Epithelial cell of esophagus (primary cell): ENCODE measurements at regions not wholly inside any gene's neighbourhood (a gene's known extent, or its start where the extent isn't known, plus 50 kb on each side); places are given as distances from the start of the nearest gene placed in this dataset.

ENCODE experiments used
- DNase-seq: peaks from one replicate; pipeline ENCODE4 v3.0.0; 2010; ENCODE audit warnings: low read depth
- H3K4me3 ChIP-seq: 2 replicates; pipeline ENCODE4 v1.5.1; 2011; ENCODE audit warnings: mild to moderate bottlenecking, low read length, control low read depth
- TF ChIP-seq, protein P1 (sequence below): IDR thresholded peaks from 2 replicates; pipeline ENCODE4 v1.5.1; 2011; ENCODE audit warnings: low read depth, mild to moderate bottlenecking, low read length, control low read depth, inconsistent platforms; ENCODE audit not compliant: insufficient read depth; ENCODE audit errors: missing control alignments

DNA sequence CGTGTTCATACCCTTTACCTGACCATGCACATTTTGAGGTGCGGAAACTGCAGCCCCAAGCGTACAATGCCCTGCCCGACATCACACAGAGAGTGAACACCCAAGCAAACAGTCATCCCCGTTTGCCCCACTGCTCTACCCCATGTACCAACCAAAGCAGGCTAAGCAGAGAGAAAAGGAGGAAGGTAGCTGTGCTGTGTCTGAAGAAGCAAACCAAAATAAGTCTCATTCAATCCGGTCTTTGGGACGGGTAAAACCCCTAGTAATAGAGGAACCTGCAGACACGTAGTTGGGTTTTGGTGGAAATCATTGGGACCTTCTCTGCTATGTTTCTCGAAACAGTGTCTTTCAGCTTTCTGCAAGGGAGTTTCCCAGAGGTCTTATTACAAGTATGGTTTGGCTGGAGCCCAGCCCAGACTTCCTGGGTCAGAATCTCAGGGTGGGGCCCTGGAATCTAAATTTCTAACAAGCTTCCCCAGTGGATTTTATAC lies 164.6 kb upstream of the HES1 start:
- H3K4me3 ChIP-seq: no peak overlapping the region
- TF ChIP-seq, protein P1, sequence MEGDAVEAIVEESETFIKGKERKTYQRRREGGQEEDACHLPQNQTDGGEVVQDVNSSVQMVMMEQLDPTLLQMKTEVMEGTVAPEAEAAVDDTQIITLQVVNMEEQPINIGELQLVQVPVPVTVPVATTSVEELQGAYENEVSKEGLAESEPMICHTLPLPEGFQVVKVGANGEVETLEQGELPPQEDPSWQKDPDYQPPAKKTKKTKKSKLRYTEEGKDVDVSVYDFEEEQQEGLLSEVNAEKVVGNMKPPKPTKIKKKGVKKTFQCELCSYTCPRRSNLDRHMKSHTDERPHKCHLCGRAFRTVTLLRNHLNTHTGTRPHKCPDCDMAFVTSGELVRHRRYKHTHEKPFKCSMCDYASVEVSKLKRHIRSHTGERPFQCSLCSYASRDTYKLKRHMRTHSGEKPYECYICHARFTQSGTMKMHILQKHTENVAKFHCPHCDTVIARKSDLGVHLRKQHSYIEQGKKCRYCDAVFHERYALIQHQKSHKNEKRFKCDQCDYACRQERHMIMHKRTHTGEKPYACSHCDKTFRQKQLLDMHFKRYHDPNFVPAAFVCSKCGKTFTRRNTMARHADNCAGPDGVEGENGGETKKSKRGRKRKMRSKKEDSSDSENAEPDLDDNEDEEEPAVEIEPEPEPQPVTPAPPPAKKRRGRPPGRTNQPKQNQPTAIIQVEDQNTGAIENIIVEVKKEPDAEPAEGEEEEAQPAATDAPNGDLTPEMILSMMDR: no peak
- peak; percentile 68 for DNase-seq

DNA sequence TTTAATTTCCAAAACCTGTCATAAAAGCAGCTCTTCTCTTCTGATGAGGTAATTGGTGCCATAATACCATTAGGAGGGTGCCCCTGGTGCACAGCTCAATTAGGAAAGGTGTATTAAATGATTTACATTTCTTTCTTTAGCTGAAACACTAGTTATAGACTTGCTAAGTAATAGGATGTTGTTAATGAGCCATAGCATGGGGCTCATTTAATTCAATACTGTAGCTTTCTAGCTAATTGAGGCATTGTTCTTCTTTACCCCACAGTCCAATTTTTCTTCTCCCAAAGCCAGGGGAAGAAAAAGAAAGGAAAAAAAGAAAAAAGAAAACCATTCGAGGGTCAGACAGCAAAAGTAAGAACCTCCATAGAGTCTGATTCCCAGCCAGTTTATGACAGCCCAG lies 164.0 kb upstream of the HES1 start:
- TF ChIP-seq, protein P1: no peak
- no peak for DNase-seq
- H3K4me3 ChIP-seq: no peak overlapping the region

DNA sequence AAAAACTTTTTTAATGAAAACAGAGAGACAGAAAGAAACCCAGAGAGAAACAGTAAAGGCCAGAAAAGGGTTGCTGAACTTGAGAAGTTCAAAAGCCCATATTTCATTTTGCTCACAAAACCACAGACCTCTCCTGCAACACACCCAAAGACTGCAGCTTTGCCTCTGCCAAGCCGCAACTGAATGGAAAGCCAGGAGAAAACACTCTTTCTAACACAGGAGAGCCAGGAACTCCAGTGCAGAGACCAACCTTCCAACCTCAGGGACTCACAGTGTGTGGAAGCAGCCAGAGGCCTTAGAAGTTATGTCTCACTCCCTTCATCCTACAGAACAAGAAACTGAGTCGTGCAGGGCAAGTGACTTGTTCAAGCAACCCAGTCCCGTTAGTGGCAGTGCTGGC lies 163.1 kb upstream of the HES1 start:
- TF ChIP-seq, protein P1: no peak

DNA sequence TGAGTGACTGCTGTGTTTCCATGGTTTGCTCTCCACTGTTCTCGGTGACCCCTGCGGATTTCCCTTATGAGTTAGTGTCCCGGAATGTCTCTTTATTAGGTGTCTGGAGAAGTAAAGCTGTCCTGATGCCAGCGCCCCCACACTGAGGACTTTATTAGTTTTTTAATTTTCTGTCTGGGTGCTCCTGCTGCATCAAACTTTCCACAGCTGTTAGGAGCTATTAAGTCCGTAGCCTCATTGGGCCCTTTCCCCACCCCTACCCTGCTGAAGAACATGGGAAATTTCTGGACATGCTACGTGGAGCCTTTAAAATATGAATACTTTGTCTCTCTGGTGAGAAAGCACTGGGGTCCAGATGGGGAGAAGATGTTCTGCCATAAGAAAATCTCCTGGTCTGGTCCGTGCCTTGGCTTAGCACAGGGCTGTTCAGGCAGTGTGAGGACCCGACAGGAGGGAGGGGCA lies 161.7 kb upstream of the HES1 start:
- no peak for DNase-seq
- TF ChIP-seq, protein P1: no peak
- H3K4me3 ChIP-seq: no peak overlapping the region

More for the DNA sequence above, 163.1 kb upstream of the HES1 start:
- DNase-seq: no peak
- H3K4me3 ChIP-seq: no peak overlapping the region

DNA sequence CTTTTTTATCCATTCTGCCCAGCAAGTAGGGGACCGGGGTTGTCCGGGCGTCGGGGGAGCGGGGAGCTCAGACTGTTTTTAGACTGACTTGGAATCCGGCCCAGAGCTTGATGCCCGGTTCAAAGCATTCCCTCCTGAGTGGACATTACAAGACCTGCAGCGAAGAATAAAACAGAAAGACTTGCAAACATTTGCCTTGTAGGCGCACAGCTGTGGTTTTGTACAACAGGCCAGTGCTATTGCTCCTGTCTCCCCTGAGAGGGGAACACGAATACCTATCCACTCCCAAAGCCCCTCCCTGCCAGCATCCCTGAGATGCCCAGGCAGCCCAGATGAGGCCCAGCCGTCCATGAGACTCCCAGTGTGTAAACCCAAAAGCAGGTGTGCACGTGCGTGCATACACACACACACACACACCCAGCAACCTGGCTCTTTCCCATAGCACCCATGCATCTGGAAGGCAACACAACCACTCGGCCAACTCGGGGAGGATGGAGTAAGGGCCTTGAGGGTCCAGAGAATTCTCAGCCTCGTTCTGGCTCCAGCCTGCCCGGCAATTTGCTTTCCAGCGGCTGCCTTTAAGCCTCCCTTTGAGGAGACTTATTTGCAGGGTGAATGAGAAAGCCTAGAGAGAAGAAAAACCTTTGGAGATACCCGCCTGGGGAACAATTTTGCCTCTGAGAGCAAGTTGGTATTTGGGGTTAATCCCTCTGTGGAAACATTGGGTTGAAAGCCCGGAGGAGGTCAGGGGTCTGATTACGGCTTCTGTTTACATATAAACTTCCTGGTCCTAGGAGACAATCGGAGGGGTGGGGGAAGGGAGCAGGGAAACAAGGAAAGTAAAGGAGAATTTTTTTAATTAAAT lies 161.0 kb upstream of the HES1 start:
- TF ChIP-seq, protein P1: no peak
- no peak overlapping the region for H3K4me3 ChIP-seq
- no peak for DNase-seq

DNA sequence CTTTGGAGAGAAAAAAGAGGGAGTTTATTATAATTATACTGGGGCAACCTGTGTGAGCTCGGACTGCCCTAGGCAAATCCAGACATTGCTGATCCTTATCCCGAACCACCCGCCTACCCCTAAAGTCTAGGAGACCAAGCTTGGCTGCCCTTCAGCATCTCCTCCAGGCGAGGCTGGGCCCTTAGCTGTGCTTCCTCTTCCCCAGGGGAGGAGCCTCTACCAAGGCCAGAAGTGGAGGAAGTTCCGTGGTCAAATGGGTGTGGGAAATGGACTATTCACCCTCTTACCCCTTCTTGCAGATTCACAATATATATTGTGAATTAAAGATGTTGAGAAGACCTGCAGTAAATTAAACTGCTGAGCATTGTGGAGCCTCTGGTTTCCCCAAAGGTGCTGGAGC lies 158.3 kb upstream of the HES1 start:
- TF ChIP-seq, protein P1: no peak
- no peak for DNase-seq

More for the DNA sequence above, 158.3 kb upstream of the HES1 start:
- no peak overlapping the region for H3K4me3 ChIP-seq
